ENCODE measurements at regions not wholly inside any gene's neighbourhood (a gene's known extent, or its start where the extent isn't known, plus 50 kb on each side); places are given as distances from the start of the nearest gene placed in this dataset.

- no peak for DNase-seq
Observed at GRCh38 chr2:45172142-45172541, 162.9 kb upstream of the SIX2 start.

- DNase-seq, result no peak
Observed at GRCh38 chr2:45171136-45171501, 161.9 kb upstream of the SIX2 start.

GRCh38 chr2:45170191-45171135 lies 161.2 kb upstream of the SIX2 start:
- DNase-seq, result no peak

- no peak for DNase-seq
Observed at GRCh38 chr2:45169339-45170190, 160.3 kb upstream of the SIX2 start.

- no peak for DNase-seq
Observed at GRCh38 chr2:45168711-45169338, 159.6 kb upstream of the SIX2 start.

- no peak for DNase-seq
Observed at GRCh38 chr2:45167920-45168629, 158.8 kb upstream of the SIX2 start.

- no peak for DNase-seq
Observed at GRCh38 chr2:45166229-45166890, 157.1 kb upstream of the SIX2 start.

GRCh38 chr2:45162711-45163110 lies 153.5 kb upstream of the SIX2 start:
- DNase-seq, result no peak

- no peak for DNase-seq
Observed at GRCh38 chr2:45156605-45157004, 147.4 kb upstream of the SIX2 start.

- DNase-seq, result no peak
Observed at GRCh38 chr2:45154606-45155155, 145.4 kb upstream of the SIX2 start.

- no peak for DNase-seq
Observed at GRCh38 chr2:45154144-45154543, 144.9 kb upstream of the SIX2 start.

- no peak for DNase-seq
Observed at GRCh38 chr2:45153121-45153520, 143.9 kb upstream of the SIX2 start.

GRCh38 chr2:45152691-45153090 lies 143.4 kb upstream of the SIX2 start:
- DNase-seq, result no peak

- DNase-seq, result no peak
Observed at GRCh38 chr2:45145073-45145899, 136.0 kb upstream of the SIX2 start.

- no peak for DNase-seq
Observed at GRCh38 chr2:45141883-45142866, 132.9 kb upstream of the SIX2 start.

GRCh38 chr2:45140675-45141074 lies 131.4 kb upstream of the SIX2 start:
- no peak for DNase-seq

- DNase-seq, result no peak
Observed at GRCh38 chr2:45138904-45139303, 129.7 kb upstream of the SIX2 start.

- no peak for DNase-seq
Observed at GRCh38 chr2:45137966-45138695, 128.9 kb upstream of the SIX2 start.

- no peak for DNase-seq
Observed at GRCh38 chr2:45134726-45135125, 125.5 kb upstream of the SIX2 start.

All from fibroblast of upper back skin (primary cell).